Sigmoid colon (tissue), 3 donors: ENCODE measurements at regions not wholly inside any gene's neighbourhood (a gene's known extent, or its start where the extent isn't known, plus 50 kb on each side); places are given as distances from the start of the nearest gene placed in this dataset.

Experiments
- CTCF ChIP-seq, 4 experiments: fragments of 450-650 bp in 3 of 4; fragments of 200-600 bp in 1 of 4; IDR thresholded peaks; one replicate each; pipeline ENCODE4 v1.5.1; 2016 to 2019; ENCODE audit warnings: antibody characterized with exemption in 4 of 4, mild to moderate bottlenecking in 3 of 4, moderate library complexity in 2 of 4
- POLR2A ChIP-seq, 2 donors: fragments of 450-650 bp; IDR thresholded peaks; one replicate each; pipeline ENCODE4 v1.6.1; 2016; ENCODE audit warnings: antibody characterized with exemption in 2 of 2, mild to moderate bottlenecking in 2 of 2, moderate library complexity in 2 of 2

GRCh38 chr18:68557183-68557582 is 157.7 kb downstream of the TMX3 start:
- TF ChIP-seq POLR2A (IDR thresholded peaks at IDR 0.05) (no peak), CTCF (IDR thresholded peaks at IDR 0.05) (no peak)
